ENCODE measurements at regions not wholly inside any gene's neighbourhood (a gene's known extent, or its start where the extent isn't known, plus 50 kb on each side); places are given as distances from the start of the nearest gene placed in this dataset.
"Not testable (repeated sequence)": the region's sequence is repeated elsewhere in the genome, so short reads cannot be mapped to it uniquely, and the experiment has no call there.

- no peak for TF ChIP-seq CTCF (conservative IDR thresholded peaks at IDR 0.05; ENCODE audit: low read depth, low read length)
- peak; percentile 93 for DNase-seq (ENCODE audit: low read depth)
- no peak overlapping the region for H3K4me3 ChIP-seq (ENCODE audit: low read depth, low read length)
These were observed 97.8 kb upstream of the ZC3H11B start for GRCh38 chr1:219710529-219711194.

DNA sequence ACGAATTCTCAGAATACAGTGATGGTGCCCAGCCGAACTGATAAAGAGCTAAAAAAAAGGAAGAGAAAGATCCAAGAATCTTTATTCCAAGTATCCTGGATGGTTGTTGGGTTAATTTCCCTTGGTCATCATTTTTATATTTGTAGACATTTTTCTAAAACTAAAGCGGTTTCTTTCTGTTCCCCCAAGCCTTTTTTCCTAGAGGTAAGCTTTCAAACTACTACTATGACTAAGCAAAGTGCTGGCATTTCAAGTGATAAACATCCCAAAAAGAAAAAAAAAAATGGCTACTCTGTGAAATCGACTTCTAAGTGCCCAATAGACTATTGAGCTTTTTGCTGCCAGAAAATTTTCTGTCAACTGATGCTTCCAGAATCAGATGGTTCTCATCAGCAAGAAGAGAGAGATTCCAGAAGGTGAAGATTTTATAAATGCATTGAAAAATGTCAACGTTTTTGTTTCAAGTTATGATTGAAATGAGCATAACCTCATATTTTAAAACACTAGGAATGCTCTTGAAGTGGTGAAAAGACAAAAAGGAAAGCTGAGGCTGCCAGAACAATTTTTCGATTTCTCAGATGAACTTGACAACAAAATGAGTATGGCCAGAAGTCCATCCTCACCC is 96.1 kb upstream of the ZC3H11B start:
- no peak overlapping the region for H3K4me3 ChIP-seq (ENCODE audit: low read depth, low read length)
- DNase-seq (ENCODE audit: low read depth) = no peak
- TF ChIP-seq CTCF (conservative IDR thresholded peaks at IDR 0.05; ENCODE audit: low read depth, low read length) = no peak

DNA sequence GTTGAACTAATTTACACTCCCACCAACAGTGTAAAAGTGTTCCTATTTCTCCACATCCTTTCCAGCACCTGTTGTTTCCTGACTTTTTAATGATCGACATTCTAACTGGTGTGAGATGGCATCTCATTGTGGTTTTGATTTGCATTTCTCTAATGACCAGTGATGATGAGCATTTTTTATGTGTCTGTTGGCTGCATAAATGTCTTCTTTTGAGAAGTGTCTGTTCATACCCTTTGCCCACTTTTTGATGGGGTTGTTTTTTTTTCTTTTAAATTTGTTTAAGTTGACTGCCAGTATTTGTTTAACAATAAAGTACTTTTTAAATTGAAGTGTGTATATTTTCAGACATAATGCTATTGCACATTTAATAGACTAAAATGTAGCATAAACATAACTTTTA is 95.0 kb upstream of the ZC3H11B start:
- not testable (repeated sequence) for H3K4me3 ChIP-seq (ENCODE audit: low read depth, low read length); DNase-seq (ENCODE audit: low read depth)

DNA sequence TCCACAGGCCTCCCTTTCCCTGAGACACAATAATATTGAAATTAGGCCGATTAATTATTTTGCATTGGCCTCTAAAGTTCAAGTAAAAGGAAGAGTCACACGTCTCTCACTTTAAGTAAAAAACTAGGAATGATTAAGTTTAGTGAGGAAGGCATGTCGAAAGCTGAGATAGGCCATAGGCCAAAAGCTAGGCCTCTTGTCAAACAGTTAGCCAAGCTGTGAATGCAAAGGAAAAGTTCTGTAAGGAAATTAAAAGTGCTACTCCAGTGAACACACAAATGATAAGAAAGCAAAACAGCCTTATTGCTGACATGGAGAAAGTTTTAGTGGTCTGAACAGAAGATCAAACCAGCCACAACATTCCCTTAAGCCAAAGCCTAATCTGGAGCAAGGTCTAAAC is 91.4 kb upstream of the ZC3H11B start:
- H3K4me3 ChIP-seq (ENCODE audit: low read depth, low read length); DNase-seq (ENCODE audit: low read depth): not testable (repeated sequence)

DNA sequence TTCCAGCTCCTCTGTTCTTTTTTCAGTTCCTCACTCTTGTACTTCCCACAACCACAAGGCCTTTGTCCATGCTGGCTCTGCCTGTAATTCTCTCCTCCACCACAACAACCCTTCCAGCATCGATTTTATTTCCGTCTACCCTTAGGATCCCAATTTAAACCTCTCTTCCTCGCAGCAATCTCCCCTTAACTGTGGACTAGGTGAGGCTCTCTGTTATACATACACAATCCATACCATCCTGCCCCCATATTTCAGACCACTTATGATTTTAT is 90.4 kb upstream of the ZC3H11B start:
- TF ChIP-seq CTCF (conservative IDR thresholded peaks at IDR 0.05; ENCODE audit: low read depth, low read length) = peak; percentile 4
- no peak overlapping the region for H3K4me3 ChIP-seq (ENCODE audit: low read depth, low read length)
- DNase-seq (ENCODE audit: low read depth) = no peak

- no peak overlapping the region for H3K4me3 ChIP-seq (ENCODE audit: low read depth, low read length)
- no peak for TF ChIP-seq CTCF (conservative IDR thresholded peaks at IDR 0.05; ENCODE audit: low read depth, low read length)
- no peak for DNase-seq (ENCODE audit: low read depth)
These were observed 88.6 kb upstream of the ZC3H11B start for GRCh38 chr1:219701476-219701875.

- TF ChIP-seq CTCF (conservative IDR thresholded peaks at IDR 0.05; ENCODE audit: low read depth, low read length) = no peak
- DNase-seq (ENCODE audit: low read depth) = peak; percentile 93
- H3K4me3 ChIP-seq (ENCODE audit: low read depth, low read length) = no peak overlapping the region
These were observed 87.0 kb upstream of the ZC3H11B start for GRCh38 chr1:219699870-219700269.

DNA sequence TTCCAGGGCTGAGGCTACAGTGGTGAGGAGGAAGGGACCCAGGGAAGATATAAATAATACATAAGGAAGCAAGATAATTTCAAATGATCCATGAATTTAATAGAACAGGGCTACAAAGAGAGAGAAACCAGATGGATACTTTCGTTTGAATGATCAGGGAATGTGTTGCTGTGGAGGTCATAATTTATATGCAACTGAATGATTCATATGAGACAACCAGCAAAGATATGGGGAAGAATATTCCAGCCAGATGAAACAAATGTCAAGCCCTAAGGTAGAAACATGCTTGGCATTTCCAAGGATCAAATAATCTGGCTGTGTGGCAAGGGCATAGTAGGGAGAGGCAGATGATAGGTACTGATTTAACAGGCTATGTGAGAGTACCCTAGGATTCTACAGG is 84.8 kb upstream of the ZC3H11B start:
- DNase-seq (ENCODE audit: low read depth) = no peak
- no peak for TF ChIP-seq CTCF (conservative IDR thresholded peaks at IDR 0.05; ENCODE audit: low read depth, low read length)
- H3K4me3 ChIP-seq (ENCODE audit: low read depth, low read length) = no peak overlapping the region
